H1 (cell line): ENCODE measurements at regions not wholly inside any gene's neighbourhood (a gene's known extent, or its start where the extent isn't known, plus 50 kb on each side); places are given as distances from the start of the nearest gene placed in this dataset.

Experiments
- CTCF ChIA-PET: fragments of 300-600 bp; sonication (Branson Sonifier 250); formaldehyde crosslinking; loops from one replicate; lab custom pipeline; 2021; ENCODE audit not compliant: partially characterized antibody; lab: Charles Lee
- POLR2A ChIA-PET: fragments of 300-600 bp; sonication (Branson Sonifier 250); formaldehyde crosslinking; loops from one replicate; lab custom pipeline; 2021; ENCODE audit warnings: inconsistent platforms; ENCODE audit not compliant: partially characterized antibody; lab: Charles Lee
- DNase-seq, 2 experiments: peaks; one replicate each; pipeline versions ENCODE4 v3.0.0 to v3.0.0-alpha.2; 2010 to 2022; ENCODE audit warnings: low spot score in 2 of 2, low read depth in 1 of 2, mixed read lengths in 1 of 2
- FAIRE-seq: peaks from 2 replicates; lab custom pipeline; 2011; peaks lifted over from hg19 to GRCh38; lab: Jason Lieb, UNC
- H2AFZ ChIP-seq: 2 replicates; pipeline ENCODE4 v1.8.1; 2012; ENCODE audit warnings: low read length, inconsistent platforms
- H2AK5ac ChIP-seq: 2 replicates; pipeline ENCODE4 v1.6.1; 2013; ENCODE audit warnings: low read depth, low read length
- H2BK120ac ChIP-seq: replicated peaks from 2 replicates; pipeline ENCODE3; 2013; ENCODE audit warnings: low read depth, low read length, inconsistent platforms
- H2BK12ac ChIP-seq: 2 replicates; pipeline ENCODE4 v1.6.1; 2013; ENCODE audit warnings: low read depth, low read length
- H2BK15ac ChIP-seq: 2 replicates; pipeline ENCODE4 v1.6.1; 2013; ENCODE audit warnings: low read length
- H2BK20ac ChIP-seq: 2 replicates; pipeline ENCODE4 v1.6.1; 2013; ENCODE audit warnings: low read length
- H2BK5ac ChIP-seq: 2 replicates; pipeline ENCODE4 v1.6.1; 2013; ENCODE audit warnings: low read depth, low read length
- H3K14ac ChIP-seq: 2 replicates; pipeline ENCODE4 v1.6.1; 2013; ENCODE audit warnings: inconsistent platforms; ENCODE audit not compliant: insufficient read length
- H3K18ac ChIP-seq: 2 replicates; pipeline ENCODE4 v1.6.1; 2013; ENCODE audit warnings: low read length; ENCODE audit errors: extremely low read depth
- H3K23ac ChIP-seq: 2 replicates; pipeline ENCODE4 v1.6.1; 2013; ENCODE audit warnings: inconsistent platforms; ENCODE audit not compliant: insufficient read length
- H3K23me2 ChIP-seq: 2 replicates; pipeline ENCODE4 v1.6.1; 2013; ENCODE audit warnings: low read depth, low read length
- H3K27ac ChIP-seq: 2 replicates; pipeline ENCODE4 v1.6.1; 2011; ENCODE audit warnings: low read depth, low read length, inconsistent platforms
- H3K27me3 ChIP-seq, 4 experiments: replicated peaks in 1 of 4; 1 replicate in 1 of 4; 2 replicates in 3 of 4; pipeline versions ENCODE4 v1.6.1 to v1.8.1; 2011 to 2013; ENCODE audit warnings: low read length in 3 of 4, mild to moderate bottlenecking in 3 of 4, inconsistent platforms in 2 of 4, mixed read lengths in 2 of 4, moderate library complexity in 1 of 4; ENCODE audit not compliant: control insufficient read depth in 3 of 4, insufficient read depth in 3 of 4; ENCODE audit errors: extremely low read depth in 1 of 4
- H3K36me3 ChIP-seq, 4 experiments: 2 replicates each; pipeline versions ENCODE4 v1.6.1 to v1.8.1; 2011 to 2013; ENCODE audit warnings: mild to moderate bottlenecking in 4 of 4, low read length in 3 of 4, moderate library complexity in 2 of 4, control low read depth in 1 of 4, inconsistent platforms in 1 of 4; ENCODE audit not compliant: insufficient read depth in 4 of 4, control insufficient read depth in 2 of 4
- H3K4ac ChIP-seq: replicated peaks from 2 replicates; pipeline ENCODE3; 2013; ENCODE audit warnings: low read length, low read depth, mixed read lengths, inconsistent platforms; ENCODE audit not compliant: insufficient read length
- H3K4me1 ChIP-seq, 4 experiments: replicated peaks in 1 of 4; 1 replicate in 1 of 4; 2 replicates in 3 of 4; pipeline versions ENCODE4 v1.6.1 to v1.8.1; 2011 to 2013; ENCODE audit warnings: low read length in 3 of 4, inconsistent platforms in 2 of 4, mixed read lengths in 1 of 4; ENCODE audit not compliant: insufficient read depth in 4 of 4, control insufficient read depth in 3 of 4
- H3K4me2 ChIP-seq, 2 experiments: 2 replicates each; pipeline versions ENCODE4 v1.6.1 to v1.8.1; 2011 to 2013; ENCODE audit warnings: low read depth in 2 of 2, low read length in 2 of 2, control low read depth in 1 of 2, inconsistent platforms in 1 of 2, mild to moderate bottlenecking in 1 of 2; ENCODE audit not compliant: insufficient read depth in 1 of 2
- H3K4me3 ChIP-seq, 4 experiments: fragments of 200-600, 300-600 bp in 1 of 4; sonication (generic), shearing (Covaris generic), sonication (Bioruptor Twin) in 1 of 4; 2 replicates each; pipeline versions ENCODE4 v1.5.1 to v1.8.1; 2011 to 2016; ENCODE audit warnings: low read length in 4 of 4, low read depth in 3 of 4, control low read depth in 2 of 4, inconsistent platforms in 2 of 4, mild to moderate bottlenecking in 2 of 4, mixed read lengths in 1 of 4, moderate library complexity in 1 of 4; ENCODE audit not compliant: insufficient read depth in 2 of 4; ENCODE audit errors: extremely low read depth in 1 of 4
- H3K56ac ChIP-seq: replicated peaks from 2 replicates; pipeline ENCODE3; 2013; ENCODE audit warnings: low read depth, mild to moderate bottlenecking, mixed read lengths, low read length, inconsistent platforms; ENCODE audit not compliant: insufficient read length
- H3K79me1 ChIP-seq: 2 replicates; pipeline ENCODE4 v1.6.1; 2013; ENCODE audit warnings: low read depth, low read length, control low read depth
- H3K79me2 ChIP-seq, 2 experiments: 2 replicates each; pipeline versions ENCODE4 v1.6.1 to v1.8.1; 2012 to 2013; ENCODE audit warnings: low read length in 2 of 2, mild to moderate bottlenecking in 2 of 2, inconsistent platforms in 1 of 2; ENCODE audit not compliant: insufficient read depth in 2 of 2, control insufficient read depth in 1 of 2
- H3K9ac ChIP-seq, 4 experiments: replicated peaks in 1 of 4; 1 replicate in 1 of 4; 2 replicates in 3 of 4; pipeline versions ENCODE4 v1.6.1 to v1.8.1; 2011 to 2013; ENCODE audit warnings: low read depth in 3 of 4, low read length in 3 of 4, control low read depth in 2 of 4, mild to moderate bottlenecking in 2 of 4, moderate library complexity in 2 of 4, inconsistent platforms in 1 of 4; ENCODE audit errors: extremely low read depth in 1 of 4
- H3K9me3 ChIP-seq, 2 experiments: 2 replicates each; pipeline versions ENCODE4 v1.6.1 to v1.8.1; 2012 to 2013; ENCODE audit warnings: mild to moderate bottlenecking in 2 of 2, moderate library complexity in 2 of 2, control low read depth in 1 of 2, inconsistent platforms in 1 of 2, low read depth in 1 of 2, low read length in 1 of 2, mixed read lengths in 1 of 2; ENCODE audit not compliant: insufficient read depth in 2 of 2
- H4K20me1 ChIP-seq, 2 experiments: replicated peaks in 1 of 2; 2 replicates each; pipeline versions ENCODE3 to v1.8.1; 2011 to 2013; ENCODE audit warnings: inconsistent platforms in 2 of 2, low read length in 2 of 2, mild to moderate bottlenecking in 1 of 2; ENCODE audit not compliant: insufficient read depth in 2 of 2, control insufficient read depth in 1 of 2
- H4K5ac ChIP-seq: 2 replicates; pipeline ENCODE4 v1.6.1; 2013; ENCODE audit warnings: low read length, low read depth, mixed read lengths, inconsistent platforms; ENCODE audit not compliant: insufficient read length
- H4K8ac ChIP-seq: 2 replicates; pipeline ENCODE4 v1.8.0; 2013; ENCODE audit warnings: mild to moderate bottlenecking, moderate library complexity, low read length, inconsistent platforms; ENCODE audit not compliant: insufficient read depth; ENCODE audit errors: extremely low read depth
- H4K91ac ChIP-seq: replicated peaks from 2 replicates; pipeline ENCODE3; 2013; ENCODE audit warnings: low read length, mixed read lengths, inconsistent platforms; ENCODE audit not compliant: insufficient read length
- EP300 ChIP-seq, 2 experiments: IDR thresholded peaks; 1 replicate in 1 of 2; 2 replicates in 1 of 2; pipeline ENCODE4 v1.6.1; 2011 to 2012; ENCODE audit warnings: low read depth in 2 of 2, low read length in 2 of 2, mild to moderate bottlenecking in 2 of 2, borderline replicate concordance in 1 of 2, inconsistent platforms in 1 of 2, moderate library complexity in 1 of 2
- WGBS, 2 experiments: shearing (Covaris generic) in 1 of 2; methylation state at CpG; one replicate each; pipeline versions ENCODE4 v1.1.6 to v1.1.7; 2013 to 2015; ENCODE audit warnings: low lambda C conversion rate in 2 of 2, mixed read lengths in 2 of 2, inconsistent platforms in 1 of 2, low coverage in 1 of 2, missing lambda C conversion rate in 1 of 2; ENCODE audit not compliant: insufficient replicate concordance in 2 of 2, insufficient coverage in 1 of 2, insufficient read length in 1 of 2; ENCODE audit errors: extremely low coverage in 1 of 2, missing lambda C conversion rate in 1 of 2; 5-methylcytosine and 5-hydroxymethylcytosine counted together

DNA sequence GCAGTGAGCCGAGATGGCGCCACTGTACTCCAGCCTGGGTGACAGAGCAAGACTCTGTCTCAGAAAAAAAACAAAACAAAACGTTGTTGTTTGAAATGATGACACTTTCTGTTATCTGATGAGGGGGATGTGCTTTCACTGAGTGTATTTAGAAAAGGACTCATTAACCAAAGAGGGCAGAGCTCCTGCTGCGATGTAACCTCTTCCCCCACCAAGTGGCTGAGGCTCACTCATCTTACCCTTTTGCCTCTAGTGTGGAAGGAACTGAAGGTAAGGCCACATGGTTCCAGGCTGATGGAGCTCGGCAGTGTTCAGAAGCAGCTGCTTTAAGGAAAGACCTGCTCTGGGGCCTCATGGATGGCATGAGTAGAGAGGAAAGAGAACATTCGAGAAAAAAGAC lies 105.7 kb upstream of the RUNX1 start:
- Histone ChIP-seq H3K9ac (no peak overlapping the region), H3K4me3 (no peak overlapping the region), H2AK5ac (no peak overlapping the region), H3K56ac (no peak overlapping the region), H4K8ac (no peak overlapping the region), H3K4ac (no peak overlapping the region), H3K27ac (no peak overlapping the region), H3K27me3 (no peaks in the 10 kb centered on the region), H3K9me3 (peaks cover 4 to 7% of the 10 kb centered on the region in 2 experiments; a peak in 2 of 4 replicates), H3K79me1 (no peaks in the 10 kb centered on the region), H2BK15ac (no peak overlapping the region), H4K20me1 (no peaks in the 10 kb centered on the region), H3K4me2 (no peak overlapping the region), H3K23me2 (no peaks in the 10 kb centered on the region), H4K91ac (no peak overlapping the region), H2BK12ac (no peak overlapping the region), H3K79me2 (no peaks in the 10 kb centered on the region), H3K4me1 (no peaks in the 10 kb centered on the region), H3K18ac (no peak overlapping the region), H2BK20ac (no peak overlapping the region), H3K23ac (no peak overlapping the region), H3K36me3 (no peaks in the 10 kb centered on the region), H2BK120ac (no peak overlapping the region), H3K14ac (no peak overlapping the region), H2AFZ (no peak overlapping the region), H2BK5ac (no peak overlapping the region), H4K5ac (no peak overlapping the region)
- CTCF ChIA-PET: interaction anchor here (0.8 kb wide), 1 partner anchor 33 kb away, joined by 3 read pairs; no protein-coding TSS in a partner anchor
- no peak for FAIRE-seq
- no peak for DNase-seq
- POLR2A ChIA-PET: no interaction called here
- 90% methylated on average over 6 of the region's 6 CpGs; no CpG with 5 or more reads in 1 of the 2 experiments for WGBS, 2 experiments
- TF ChIP-seq EP300 (IDR thresholded peaks at IDR 0.05; ENCODE audit: borderline replicate concordance in 1 of 2, low read depth in 2 of 2, low read length in 2 of 2): no peak
